Suppressor macrophage treated with lipopolysaccharide for 1 hour (primary cell): ENCODE measurements at regions not wholly inside any gene's neighbourhood (a gene's known extent, or its start where the extent isn't known, plus 50 kb on each side); places are given as distances from the start of the nearest gene placed in this dataset.

Source experiments
- DNase-seq, 3 donors: peaks; one replicate each; pipeline ENCODE4 v3.0.0-alpha.2; 2020 to 2022

GRCh38 chr7:114857605-114858004 lies 64.3 kb upstream of the MDFIC start:
- DNase-seq: peak in 1 of 3 donors; percentile 0

- no peak for DNase-seq
Measured at GRCh38 chr7:114859477-114859876, 62.4 kb upstream of the MDFIC start.

- DNase-seq: no peak
Measured at GRCh38 chr7:114860206-114860605, 61.7 kb upstream of the MDFIC start.

- DNase-seq: no peak
Measured at GRCh38 chr7:114862406-114862805, 59.5 kb upstream of the MDFIC start.

- DNase-seq: no peak
Measured at GRCh38 chr7:114864278-114864677, 57.6 kb upstream of the MDFIC start.

GRCh38 chr7:114865564-114865963 lies 56.3 kb upstream of the MDFIC start:
- peak; percentile 65 to 82 (median 78) for DNase-seq
